Stromal cell of bone marrow (primary cell): ENCODE measurements at regions not wholly inside any gene's neighbourhood (a gene's known extent, or its start where the extent isn't known, plus 50 kb on each side); places are given as distances from the start of the nearest gene placed in this dataset.

Source experiments
- DNase-seq: peaks from one replicate; pipeline ENCODE4 v3.0.0-alpha.2; 2012; ENCODE audit warnings: low read depth

DNA sequence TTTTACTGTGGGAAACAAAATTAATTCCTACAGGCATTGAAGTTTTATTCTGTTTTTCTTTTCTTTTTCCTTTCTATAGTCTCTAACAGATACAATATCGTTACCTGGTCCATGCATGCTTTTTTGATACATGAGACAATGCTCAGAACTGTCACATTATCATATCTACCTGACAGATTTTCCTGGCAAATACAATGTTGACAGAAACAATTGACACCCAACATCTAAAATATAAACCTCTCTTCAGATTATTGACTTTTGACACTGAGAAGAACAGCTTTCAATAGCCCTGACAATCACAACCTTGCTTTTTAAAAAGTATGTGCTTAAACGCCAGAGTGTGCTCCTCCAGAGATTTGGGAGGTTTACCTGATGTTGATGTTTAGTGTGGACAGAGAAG lies 2334.6 kb upstream of the WWC1 start:
- DNase-seq, result no peak

DNA sequence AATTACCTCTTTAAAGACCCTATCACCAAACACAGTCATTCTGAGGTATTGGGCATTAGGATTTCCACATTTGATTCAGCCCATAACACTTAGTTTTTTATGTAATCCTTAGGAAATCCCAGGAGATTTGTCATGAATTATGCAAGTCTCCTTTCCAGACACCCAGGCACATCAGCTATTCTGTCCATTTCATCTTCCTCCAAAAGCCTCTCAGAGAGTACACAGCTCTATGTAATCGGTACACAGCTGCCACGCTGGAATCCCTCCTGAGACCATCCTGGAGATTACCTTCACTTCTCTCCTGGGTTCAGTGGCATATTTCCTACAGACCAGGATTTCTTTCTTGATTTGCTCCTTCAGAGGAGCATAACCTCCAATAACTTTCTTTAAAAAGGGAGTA lies 2309.8 kb upstream of the WWC1 start:
- DNase-seq, result no peak

DNA sequence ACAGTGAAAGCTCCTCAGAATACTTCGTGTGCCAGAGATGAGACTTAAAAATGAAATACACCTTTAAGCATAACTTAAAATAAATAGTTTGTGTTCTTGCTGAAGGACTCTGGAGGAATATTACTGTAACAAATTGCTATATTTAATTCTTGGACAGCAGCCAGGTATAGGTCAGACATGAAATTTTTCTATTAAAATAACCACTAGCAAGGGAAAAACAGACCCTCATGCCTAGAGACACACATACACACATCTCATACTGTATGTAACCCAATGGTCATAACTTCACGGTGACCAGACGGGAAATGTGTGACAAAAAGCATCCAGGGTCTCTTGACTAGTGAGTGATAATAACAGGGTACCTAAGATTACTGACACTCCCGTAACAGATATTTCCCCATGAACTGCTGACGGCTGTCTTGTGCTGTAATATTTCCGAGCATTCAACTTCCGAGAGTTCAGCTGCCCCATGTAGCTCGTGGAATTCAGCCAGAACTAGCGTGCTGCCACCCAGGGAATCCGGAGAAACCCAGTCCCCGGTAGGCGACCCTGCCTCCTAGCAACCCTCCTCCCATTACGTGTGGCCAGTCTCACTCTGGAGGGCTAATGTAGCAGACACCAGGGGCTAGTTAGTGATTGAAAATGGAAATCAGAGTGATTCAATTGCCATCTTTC lies 2295.1 kb upstream of the WWC1 start:
- DNase-seq, result no peak

DNA sequence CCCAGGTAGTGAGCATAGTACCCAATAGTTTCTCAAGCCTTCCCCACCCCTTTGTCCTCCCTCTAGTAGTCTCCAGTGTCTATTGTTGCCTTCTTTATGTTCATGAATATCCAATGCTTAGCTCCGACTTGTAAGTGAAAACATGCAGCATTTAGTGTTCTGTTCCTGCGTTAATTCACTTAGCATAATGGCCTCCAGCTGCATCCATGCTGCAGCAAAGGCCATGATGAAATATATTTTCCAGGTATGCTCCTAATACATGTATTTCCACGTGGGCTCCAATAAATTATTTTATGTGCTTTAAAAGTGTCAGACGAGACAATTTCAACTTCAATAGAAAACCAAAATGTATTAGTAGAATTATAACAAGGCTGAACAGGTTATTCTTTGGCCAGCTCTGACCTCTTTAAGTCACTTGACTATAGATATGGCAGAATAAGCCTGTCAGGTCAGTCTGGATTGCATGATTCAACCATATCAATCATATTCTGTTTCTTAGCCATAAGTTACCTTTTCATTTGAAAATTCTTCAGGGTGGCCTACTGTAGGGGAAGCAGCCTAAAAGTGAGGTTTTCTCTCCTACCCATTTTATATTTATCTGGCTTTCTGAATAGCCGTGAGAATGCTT lies 2291.6 kb upstream of the WWC1 start:
- no peak for DNase-seq

DNA sequence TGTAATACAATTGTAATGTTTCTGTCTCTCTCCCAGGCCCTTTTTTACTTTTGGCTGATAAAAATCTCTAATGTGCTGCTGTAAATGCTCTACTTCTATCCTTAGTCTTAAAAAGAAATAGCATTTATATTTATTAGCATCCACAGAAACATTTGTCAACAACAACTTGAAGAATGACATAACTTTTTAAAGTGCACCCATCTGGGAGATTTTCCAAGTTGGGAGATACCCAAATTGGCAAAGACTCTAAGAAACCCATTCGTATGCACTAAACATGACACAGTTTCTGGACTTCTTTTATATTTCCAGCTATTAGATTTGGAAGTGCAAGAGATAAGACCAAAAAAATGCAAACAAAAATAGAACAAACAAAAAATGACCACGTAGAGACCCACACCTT lies 2287.4 kb upstream of the WWC1 start:
- no peak for DNase-seq

DNA sequence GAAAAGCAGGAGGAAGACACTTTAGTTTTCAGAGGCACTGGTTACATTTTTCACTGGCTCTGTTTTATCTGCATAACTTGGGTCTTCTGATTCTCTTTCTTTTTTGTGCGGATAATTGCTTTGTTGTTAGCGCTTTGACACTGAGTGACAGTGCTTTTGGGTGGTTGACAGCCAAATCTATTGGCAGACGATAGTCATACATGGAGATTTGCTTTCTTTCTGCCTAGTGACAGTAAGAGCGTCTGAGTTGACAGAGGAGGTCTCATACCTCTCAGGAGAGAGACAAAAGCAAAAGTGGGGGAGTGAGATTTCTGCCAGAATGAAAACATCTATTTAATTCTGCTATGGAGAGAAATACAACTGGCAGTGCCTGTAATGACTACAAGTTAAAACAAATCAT lies 2278.0 kb upstream of the WWC1 start:
- DNase-seq, result no peak

DNA sequence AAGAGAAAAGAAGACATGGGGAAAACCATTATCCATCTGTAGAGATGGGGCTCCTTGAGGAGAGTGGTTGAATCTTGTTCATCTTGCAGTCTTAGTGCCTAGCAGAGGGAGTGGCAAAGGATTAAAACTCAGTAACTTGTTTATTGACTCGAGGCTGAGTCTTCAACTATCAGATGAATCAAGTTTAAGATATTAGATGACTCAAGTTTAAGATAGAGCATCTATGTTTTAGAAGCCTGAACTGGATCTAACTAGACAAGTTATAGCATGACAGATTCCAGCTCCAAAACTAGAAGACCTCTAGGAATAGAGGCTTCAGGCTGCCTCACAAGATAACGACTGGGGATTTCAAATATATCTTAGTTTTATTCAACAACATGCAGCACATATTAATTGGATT lies 2277.2 kb upstream of the WWC1 start:
- no peak for DNase-seq

DNA sequence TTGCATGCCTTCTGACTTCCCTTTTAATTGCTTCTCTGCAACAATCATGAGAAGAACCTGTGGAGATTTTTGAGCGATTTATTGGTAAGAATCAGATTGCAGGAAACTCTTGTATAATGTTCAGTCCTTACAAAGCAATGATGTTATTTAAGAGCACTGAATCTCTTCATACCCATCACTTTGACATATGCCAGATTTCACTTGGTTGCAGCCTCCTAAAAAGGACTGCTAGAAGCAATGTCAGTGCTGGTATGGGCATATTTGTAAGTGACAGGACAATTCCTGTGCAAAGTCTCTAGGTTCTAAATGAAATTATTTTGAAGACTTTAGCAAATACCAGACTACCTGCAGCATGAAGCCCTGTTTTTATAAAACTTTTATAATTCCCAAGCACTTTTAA lies 2272.7 kb upstream of the WWC1 start:
- DNase-seq, result no peak

DNA sequence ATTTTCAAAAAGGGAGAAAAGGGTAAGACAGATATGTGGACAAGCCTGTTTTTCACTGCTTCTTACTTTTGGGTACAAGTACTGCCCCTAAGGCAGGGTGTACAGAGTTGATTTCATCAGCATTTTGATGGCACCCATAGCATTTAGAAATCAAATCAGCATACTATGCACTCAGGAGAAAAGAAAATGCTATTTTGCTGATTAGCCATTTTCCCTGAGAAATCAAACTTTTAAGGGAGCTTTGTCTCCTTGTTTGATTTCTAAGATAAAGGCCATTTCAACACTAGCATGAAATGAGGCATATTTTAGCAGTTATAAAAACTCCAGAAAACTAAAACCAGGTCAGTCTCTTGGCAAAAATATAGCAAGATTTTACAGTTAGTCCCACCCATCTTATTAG lies 2269.4 kb upstream of the WWC1 start:
- no peak for DNase-seq

DNA sequence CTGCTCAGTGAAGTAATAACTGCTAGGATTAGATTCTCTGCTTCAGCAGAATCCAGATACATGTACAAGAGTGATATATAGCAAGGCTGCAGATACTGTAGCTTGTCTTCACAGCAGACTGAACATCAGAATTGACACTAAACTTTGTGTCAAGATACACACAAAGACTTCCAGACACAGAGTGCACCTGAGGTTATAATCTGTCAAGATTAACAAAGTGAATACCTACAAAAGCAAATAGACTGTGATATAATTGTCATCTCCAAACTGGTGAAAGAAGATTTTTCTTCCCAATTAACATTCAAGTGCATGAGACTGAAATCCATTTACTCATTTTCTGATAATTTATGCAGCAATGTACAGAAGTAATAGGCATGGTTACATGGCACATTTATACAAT lies 2266.5 kb upstream of the WWC1 start:
- no peak for DNase-seq

DNA sequence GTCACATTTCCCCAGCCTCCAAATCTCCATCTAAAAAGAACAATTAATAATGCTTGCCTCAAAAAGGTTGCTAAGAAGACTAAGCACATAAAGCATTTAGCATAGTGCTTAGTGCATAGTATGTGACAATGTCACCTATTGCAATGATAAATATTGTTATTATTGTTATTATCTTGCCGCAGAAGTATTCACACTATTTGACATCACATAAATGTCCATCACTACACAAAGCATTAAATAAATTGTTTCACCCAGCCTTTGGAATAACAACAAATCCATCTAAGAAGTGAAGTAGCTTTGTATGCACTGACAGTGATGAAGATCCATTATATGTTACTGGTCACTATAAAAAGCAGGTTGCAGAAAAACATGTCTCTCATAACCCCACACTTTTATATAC lies 2263.9 kb upstream of the WWC1 start:
- no peak for DNase-seq

DNA sequence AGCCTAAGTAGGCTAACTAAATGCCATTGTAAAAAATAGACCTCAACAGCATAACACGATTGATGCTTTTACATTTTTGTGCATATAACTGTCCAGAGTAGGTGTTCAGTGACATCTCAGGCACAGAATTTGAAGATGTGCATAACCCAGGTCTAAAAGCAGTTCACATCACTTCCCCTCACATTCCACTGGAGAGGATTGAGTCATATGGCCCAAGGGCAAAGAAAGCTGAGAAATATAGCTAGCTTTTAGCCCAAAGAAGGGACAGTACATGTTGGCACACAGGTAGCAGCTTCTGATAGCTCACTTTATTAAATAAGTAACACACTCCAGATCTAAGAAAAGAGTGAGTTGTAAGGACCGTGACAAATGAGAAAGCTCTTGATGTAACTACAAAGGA lies 2259.5 kb upstream of the WWC1 start:
- DNase-seq, result no peak

DNA sequence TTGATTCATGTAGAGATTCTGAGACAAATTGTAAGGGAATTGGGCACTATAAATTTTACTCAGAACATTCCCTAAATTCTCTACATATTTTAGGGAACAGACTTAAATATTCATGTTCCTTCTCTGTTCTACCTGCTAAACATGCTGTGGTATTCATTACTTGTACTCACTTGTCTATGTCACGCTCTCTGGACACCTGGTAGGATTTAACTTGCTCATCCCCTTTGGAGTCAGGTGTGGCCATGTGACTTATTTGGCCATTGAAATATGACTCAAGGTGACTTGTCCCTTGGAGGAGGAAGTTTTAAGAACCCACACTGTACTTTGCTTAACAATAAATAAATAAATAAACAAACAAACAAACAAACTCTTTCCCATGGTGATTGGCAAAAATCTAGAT lies 2258.8 kb upstream of the WWC1 start:
- DNase-seq, result no peak

DNA sequence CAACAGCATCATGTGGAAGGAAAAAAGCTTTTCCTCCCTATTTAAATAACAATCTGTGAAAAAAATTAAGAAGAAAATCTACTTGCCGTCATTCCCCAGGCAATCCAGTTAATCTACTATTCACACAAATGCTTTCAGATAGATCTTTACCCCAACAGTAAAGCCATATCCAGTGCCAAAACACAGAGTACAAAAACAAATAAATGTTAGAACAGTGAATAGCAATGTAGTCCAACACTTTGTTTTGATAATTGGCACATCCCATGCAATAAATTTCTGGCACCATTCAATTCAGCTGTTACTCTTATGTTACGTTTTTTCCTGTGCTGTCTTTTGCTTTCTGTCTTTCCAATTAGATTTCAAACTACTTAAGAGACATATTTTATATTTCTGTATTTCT lies 2245.5 kb upstream of the WWC1 start:
- no peak for DNase-seq

DNA sequence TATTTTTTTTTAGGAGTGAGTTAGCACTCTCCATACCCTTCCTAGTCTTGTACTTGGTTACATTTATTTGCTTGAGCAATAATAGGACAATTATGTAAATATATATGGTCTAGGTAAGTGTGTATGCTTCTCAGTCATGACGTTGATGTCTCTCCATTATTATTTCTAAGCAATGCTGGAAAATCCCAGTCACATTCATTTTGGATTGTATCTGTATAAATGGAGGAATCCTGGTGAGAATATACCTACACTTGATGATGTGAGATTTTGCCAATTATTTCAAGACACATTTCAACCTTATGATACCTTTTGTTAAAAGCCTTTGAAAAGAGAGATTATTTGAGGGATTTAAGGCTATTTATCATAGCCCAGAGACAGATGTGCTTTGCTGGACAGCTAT lies 2244.5 kb upstream of the WWC1 start:
- DNase-seq, result no peak

DNA sequence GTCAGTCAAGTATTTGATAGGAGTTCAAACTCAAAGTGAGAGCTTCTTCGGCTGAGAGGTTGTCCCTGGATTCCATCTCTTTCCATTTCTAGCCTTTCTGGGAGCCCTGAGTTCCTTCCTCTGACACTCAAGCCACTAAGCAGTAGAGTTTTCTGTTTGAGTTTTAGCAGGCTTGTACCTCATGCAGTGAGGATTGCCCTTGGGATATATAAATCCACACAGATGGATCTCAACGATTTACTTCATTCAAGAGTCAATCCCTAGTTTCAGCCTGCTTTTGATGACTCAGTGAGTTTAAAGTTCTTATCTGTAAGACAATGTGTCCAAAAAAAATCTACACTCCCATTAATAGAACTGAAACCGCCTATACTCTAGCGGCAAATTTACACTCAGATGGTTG lies 2240.9 kb upstream of the WWC1 start:
- no peak for DNase-seq

DNA sequence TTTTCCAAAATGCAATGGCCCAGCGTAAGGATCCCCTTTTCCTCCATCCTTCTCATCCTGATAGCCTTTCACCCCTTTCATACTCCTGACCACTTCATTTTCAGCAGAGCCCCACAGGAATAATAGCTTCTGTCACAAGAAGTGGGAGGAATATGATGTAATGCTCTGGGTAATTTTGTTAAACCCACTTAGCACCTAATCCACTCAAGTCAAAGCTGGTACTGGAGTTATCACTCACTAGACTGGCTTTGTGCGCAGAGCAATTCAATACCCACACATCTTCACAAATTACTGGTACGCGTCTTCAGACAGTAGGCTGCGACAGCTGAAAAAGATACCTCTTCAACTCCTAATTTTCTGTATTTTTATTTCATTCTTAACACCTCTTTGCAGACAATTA lies 2232.8 kb upstream of the WWC1 start:
- DNase-seq, result no peak

DNA sequence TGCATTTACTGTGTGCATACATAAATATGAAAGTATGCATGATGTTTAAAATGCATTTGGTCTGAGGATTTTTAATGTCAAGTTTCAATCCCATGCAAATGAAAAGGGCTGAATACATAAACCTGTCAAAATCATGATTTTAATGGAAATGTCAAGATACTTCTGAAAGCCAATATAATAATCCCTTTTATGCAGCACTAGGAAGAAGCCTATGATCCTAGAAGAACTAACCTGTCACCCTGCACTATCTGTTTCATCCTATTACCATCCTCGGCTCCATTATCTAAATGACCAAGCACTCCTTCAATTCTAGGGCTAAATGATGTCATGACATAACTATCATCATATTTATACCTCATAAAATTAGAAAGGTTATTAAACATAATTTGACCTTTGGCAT lies 2229.4 kb upstream of the WWC1 start:
- no peak for DNase-seq

DNA sequence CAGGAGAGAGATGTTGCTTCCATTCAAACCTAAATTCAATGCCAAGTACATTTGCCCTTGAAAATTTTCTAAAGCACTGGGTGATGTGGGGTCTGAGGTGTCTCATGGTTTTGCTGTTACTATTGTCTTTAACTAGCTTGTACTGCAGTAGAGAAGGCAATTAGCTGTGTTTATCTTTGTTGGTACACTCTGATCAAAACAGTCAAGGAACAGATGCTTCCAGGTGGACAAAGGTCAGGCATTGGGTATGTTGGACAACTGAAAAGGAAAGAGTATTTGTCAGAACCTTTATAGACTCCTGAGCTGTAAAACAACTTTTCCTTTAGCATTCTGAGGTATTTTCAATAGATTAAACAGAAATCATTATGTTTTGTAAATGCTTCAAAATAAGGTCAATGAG lies 2228.7 kb upstream of the WWC1 start:
- DNase-seq, result no peak

DNA sequence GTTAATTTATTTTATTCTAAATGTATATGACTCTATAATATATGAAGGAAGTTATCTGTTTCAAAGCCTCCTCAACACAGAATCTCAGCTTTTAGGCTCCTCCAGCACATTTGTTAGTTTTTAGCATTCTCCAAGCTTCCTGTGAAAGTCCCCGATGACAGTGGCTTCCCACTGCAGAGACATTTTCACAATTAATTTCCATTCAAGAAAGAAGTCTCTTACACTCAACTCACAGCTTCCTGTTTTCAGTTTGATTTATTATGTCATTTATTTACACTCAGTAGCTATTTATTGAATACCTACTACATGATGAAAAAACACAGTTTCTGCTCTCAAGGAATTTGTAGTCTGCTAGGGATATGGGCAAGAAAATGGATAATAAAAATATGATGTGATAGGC lies 2228.2 kb upstream of the WWC1 start:
- DNase-seq, result no peak

DNA sequence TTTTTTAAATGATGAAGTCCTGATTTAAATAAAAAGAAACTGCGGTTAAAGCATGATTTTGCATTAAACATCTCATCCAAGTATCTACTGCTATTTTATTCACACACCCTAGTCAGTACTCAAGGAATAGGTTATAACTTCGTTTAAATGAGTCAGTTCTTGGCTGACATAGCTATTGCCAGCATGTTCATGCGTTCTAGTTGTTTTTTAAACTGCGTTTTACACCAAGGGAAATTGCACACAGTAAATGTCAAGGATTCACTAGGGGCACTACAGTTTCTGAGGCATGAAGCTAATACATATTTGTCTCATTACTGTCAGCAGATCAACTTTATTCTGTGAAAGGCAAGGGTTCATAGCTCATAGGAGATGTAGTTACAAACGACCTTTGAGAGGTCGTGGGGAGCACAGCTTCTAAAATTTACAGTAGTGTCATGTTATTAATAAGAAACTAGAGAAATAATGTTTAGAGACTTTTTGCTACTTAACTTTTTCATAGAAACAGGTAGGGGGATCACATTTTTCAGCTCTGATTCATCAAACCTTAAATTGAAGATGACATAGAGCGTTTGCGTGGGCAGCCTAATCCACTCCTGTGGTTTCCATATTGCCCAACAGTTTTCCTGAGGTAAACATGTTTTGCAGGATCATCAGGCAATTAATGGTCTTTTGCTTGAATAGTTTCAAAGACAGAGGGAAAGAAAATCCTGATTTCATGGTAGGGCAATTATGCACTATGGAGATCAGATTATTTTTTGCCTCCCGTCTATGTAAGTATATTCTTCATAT lies 2222.7 kb upstream of the WWC1 start:
- DNase-seq, result no peak

DNA sequence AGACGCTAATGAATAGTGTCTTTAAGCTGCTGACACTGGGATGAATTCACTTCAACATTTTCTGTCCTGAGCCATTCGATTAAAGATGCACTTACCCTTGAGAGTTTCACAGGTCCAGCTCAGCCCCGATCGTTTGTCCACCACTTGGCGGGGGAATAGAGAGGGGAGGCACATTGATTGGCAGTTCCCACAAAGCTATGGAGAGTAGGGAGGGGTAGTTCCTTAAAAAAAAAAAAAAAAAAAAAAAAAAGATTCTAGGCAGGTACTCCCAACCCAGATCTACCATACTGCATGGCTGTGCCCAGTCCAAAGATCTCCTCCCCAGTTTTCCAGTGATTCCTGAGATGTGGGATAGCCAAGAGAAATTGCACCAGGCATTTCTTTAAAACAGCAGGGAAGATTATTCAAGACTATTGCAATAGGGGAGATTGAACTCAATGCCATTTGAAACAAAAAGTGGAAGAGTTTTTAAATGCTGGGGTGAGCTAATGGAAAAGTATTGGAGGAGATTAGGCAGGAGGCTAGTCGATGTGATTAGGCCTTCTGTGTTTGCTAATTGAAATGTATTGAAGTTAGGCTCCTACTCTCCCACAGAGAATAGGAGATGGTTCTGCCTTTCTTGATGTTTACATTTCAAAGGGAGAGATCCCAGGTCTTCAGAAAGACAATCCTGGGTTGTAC lies 2217.4 kb upstream of the WWC1 start:
- DNase-seq, result no peak
